ENCODE measurements at regions not wholly inside any gene's neighbourhood (a gene's known extent, or its start where the extent isn't known, plus 50 kb on each side); places are given as distances from the start of the nearest gene placed in this dataset.

DNA sequence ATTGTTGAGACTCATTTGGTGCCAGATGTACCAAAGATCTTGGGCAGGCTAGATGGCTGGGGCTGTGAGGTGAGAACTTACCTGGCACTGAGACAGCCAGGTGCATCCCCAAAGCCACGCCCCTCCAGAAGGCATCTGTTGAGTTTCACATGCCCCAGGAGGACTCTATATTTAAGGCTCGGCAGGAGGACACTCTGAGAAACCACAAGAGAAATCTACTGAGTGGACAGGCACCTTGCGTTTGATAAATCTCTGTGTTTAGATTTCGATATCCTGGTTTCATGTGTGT lies 197.9 kb upstream of the ZNF536 start:
- DNase-seq: no peak
- in situ Hi-C loops (cut with HindIII; ENCODE audit: low pct_ligation_motif_present, low pct_unique_long_range_greater_than_20kb, low sequenced_read_pairs): no loop called here

GRCh38 chr19:30174791-30175190 lies 197.4 kb upstream of the ZNF536 start:
- DNase-seq: no peak
- in situ Hi-C loops (cut with HindIII; ENCODE audit: low pct_ligation_motif_present, low pct_unique_long_range_greater_than_20kb, low sequenced_read_pairs): no loop called here

GRCh38 chr19:30175987-30176386 lies 196.2 kb upstream of the ZNF536 start:
- in situ Hi-C loops (cut with HindIII; ENCODE audit: low pct_ligation_motif_present, low pct_unique_long_range_greater_than_20kb, low sequenced_read_pairs): no loop called here
- DNase-seq: no peak

DNA sequence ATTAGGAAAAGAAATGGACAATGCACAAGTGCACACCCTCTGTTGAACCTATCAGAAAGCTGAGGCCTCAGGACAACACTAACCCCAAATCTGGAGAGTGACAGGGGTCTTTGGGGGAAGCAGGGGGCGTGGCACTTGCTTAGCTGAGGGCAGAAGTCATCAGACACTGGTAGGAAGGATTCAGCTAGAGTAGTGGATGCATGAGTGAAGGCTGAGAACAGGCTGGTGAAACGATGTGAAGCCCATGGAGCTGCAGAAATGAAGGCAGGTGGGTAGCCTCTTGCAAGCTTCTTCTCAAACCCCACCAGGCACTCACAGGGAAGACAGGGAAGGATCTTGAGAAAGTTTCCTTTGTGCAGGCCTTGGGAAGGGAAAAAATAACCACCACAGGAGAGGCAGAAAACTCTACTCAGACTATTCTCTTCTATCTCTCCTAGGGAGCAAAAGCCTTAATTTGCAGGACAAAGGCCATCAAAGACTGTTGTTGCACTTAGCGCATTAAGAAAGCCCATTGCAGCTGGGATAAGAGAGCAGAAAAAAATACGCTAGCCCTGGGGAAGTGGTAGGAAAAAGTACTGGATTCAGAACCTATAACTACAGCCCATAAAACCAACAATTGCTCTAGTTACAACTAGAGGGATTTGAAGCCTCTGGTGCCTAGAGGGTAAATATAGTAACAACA lies 193.3 kb upstream of the ZNF536 start:
- no peak for DNase-seq
- in situ Hi-C loops (cut with HindIII; ENCODE audit: low pct_ligation_motif_present, low pct_unique_long_range_greater_than_20kb, low sequenced_read_pairs): no loop called here

DNA sequence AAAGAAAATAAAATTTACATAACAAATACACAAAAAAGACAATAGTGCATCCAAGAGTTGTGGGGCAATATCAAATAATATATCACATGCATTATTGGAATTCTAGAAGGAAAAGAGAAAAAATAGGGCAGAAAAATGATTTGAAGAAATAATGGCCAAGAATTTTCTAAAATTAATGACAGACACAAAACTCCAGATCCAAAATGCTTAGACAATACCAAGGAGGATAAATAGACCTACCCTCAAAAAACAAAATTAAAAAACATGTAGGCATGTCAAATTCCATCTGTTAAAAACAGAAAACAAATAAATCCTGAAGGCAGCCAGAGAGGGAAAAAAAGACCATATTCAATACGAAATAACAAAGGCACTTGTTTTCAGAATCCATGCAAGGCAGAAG lies 191.5 kb upstream of the ZNF536 start:
- in situ Hi-C loops (cut with HindIII; ENCODE audit: low pct_ligation_motif_present, low pct_unique_long_range_greater_than_20kb, low sequenced_read_pairs): no loop called here
- DNase-seq: no peak

DNA sequence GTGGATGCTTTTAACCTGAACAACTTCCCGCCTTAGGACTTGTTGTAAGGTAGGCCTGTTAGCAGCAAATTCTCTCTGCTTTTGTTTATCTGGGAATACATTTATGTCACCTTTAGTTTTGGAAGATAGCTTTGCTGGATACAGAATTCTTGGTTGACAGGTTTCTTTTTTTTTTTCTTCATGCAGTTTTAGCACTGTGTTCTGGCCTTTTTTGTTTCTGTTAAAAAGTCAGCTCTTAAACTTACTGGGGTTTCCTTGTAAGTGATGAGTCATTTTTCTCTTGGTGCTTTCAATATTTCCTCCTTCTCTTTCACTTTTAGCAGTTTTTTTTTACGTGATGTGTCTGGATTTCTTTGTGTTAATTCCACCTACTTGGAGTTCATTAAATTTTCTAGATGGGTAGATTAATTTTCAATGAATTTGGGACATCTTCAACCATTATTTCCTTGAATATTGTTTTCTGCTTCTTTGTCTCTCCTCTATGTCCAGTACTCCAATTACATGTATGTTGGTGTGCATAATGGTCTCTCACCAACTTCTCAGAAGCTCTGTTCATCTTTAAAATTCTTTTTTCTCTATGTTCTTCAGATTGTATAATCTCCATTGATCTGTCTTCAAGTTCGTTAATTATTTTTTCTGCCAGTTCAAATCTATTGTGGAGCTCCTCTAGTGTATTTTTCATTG lies 188.2 kb upstream of the ZNF536 start:
- DNase-seq: no peak
- in situ Hi-C loops (cut with HindIII; ENCODE audit: low pct_ligation_motif_present, low pct_unique_long_range_greater_than_20kb, low sequenced_read_pairs): no loop called here

DNA sequence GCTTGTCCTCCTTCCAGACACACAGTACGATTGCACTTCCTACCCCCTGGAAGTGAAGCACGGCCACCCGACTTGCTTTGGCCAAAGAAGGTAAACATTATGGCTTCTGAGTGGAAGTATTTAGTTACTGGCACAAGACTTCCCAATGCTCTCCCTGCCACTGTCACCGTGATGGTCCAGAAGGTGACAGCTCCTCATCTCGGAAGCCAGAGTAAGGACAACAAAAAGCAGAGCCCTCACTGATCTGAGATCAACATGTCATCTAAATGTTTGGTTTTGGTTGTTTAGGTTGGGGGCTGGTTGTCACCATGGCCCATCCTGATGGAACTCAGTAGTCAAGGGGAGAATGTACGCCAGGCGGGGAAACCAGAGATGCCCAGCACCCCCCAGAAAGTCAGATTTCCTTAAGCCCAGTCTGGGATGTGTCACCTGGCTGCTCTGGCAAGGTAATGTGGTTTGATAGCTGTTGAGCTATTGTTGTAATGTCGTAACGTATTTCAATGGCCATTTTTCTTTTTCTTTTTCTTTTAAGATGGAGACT lies 170.1 kb upstream of the ZNF536 start:
- in situ Hi-C loops (cut with HindIII; ENCODE audit: low pct_ligation_motif_present, low pct_unique_long_range_greater_than_20kb, low sequenced_read_pairs): no loop called here

GRCh38 chr19:30204721-30205120 lies 167.5 kb upstream of the ZNF536 start:
- no peak for DNase-seq
- in situ Hi-C loops (cut with HindIII; ENCODE audit: low pct_ligation_motif_present, low pct_unique_long_range_greater_than_20kb, low sequenced_read_pairs): no loop called here

More for the DNA sequence above, 170.1 kb upstream of the ZNF536 start:
- DNase-seq: no peak

DNA sequence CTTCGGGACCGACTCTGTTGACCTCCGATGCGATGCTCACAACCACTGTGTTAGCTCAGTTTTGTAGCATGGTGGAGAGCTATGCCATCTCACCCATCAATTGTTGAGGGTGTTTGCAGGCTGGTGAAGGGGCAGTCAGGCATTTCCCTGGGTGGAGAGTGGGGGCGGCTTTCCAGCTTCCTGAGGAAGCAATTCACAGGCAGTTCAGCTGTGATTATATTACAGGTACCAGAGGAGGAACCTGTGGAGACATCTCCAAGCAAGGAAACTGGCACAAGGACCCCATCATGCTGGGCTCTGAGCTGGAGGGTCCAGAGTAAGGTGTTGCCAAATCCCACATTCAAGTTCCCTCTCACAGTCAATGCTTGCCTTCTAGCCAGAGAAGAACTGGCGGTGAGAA lies 166.0 kb upstream of the ZNF536 start:
- DNase-seq: no peak
- in situ Hi-C loops (cut with HindIII; ENCODE audit: low pct_ligation_motif_present, low pct_unique_long_range_greater_than_20kb, low sequenced_read_pairs): no loop called here

DNA sequence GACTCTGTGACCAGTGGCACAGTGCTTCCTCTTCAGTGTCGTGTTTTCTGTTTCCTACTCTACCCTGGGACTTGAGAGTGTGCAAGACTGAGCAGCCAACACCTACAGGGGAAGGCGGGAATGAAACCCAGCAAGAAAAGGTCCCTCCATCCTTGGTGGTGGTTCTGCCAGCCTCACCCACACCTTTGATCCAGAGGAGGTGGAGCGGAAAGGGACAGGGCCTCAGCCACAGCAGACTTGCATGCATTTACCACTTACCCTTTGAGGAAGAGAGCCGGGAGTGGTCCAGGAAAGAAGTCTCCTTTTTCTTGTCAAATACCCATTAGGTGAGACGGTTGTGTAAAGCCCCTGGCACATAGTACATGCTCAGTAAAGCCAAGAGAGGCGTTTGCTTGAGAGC lies 164.8 kb upstream of the ZNF536 start:
- no peak for DNase-seq
- in situ Hi-C loops (cut with HindIII; ENCODE audit: low pct_ligation_motif_present, low pct_unique_long_range_greater_than_20kb, low sequenced_read_pairs): no loop called here

GRCh38 chr19:30208436-30209060 lies 163.6 kb upstream of the ZNF536 start:
- in situ Hi-C loops (cut with HindIII; ENCODE audit: low pct_ligation_motif_present, low pct_unique_long_range_greater_than_20kb, low sequenced_read_pairs): no loop called here
- DNase-seq: no peak

DNA sequence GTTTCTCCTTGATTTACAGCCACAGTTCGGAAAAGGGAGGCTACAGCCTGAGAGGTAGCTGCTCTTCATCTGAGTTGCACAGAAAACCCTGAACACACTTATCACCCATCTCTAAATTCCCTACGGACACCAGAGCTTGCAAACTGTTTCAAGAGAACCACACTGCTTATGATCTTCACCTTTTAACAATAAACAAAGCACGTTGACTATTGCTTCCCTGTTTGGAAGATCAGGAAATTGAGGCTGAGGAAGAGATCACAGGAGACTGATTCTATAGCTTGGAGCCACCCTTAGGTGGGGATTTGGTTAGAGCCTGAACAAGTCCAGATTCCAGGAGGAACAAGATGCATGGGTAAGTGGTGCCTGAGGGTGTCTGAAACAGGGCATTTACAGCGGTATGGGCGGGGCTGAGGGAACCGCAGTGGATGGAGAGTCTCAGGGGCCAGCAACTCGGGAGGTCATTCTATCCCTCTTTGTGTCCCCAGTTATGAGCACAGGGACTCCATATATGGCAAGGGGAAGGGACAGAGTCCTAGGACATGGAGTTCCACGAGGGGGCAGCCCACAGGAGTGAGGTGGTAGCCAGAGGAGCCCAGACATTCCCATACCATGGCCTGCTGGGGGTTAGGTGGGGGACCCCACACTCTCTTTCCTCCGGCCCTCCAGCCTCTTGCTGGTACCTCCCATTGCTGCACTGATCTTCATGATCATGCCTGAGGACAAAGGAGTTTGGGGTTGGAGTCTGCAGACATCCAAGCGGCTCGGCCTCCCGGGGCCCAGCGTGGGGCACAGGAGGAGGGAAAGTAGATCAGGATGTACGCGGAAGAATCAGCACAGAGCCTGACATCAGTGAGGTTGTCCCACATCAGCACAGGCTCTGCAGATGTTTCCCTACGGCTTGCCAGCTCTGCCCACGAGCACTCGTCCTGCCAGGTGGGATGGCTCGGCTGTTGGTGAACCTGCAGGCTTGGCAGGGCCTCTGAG lies 162.3 kb upstream of the ZNF536 start:
- in situ Hi-C loops (cut with HindIII; ENCODE audit: low pct_ligation_motif_present, low pct_unique_long_range_greater_than_20kb, low sequenced_read_pairs): no loop called here
- DNase-seq: no peak

DNA sequence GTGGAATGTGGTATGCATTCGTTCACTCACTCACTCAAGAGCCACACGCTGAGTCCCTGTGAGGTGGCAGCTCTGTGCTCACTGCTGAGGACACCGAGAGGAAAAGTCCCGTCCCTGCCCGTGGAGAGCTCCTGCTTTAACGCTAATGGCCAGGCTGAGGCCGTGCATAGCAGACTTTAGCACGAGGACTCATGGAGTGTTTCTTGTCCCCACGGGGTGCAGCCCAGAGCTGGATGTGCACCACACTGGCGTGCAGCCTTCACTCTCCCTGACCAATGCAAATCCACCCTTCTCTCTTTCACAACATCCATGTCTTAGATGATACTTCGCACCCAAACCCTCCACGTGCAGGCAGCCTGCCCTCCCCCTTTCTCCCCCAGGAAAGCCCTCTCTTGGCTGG lies 159.6 kb upstream of the ZNF536 start:
- no peak for DNase-seq
- in situ Hi-C loops (cut with HindIII; ENCODE audit: low pct_ligation_motif_present, low pct_unique_long_range_greater_than_20kb, low sequenced_read_pairs): no loop called here

DNA sequence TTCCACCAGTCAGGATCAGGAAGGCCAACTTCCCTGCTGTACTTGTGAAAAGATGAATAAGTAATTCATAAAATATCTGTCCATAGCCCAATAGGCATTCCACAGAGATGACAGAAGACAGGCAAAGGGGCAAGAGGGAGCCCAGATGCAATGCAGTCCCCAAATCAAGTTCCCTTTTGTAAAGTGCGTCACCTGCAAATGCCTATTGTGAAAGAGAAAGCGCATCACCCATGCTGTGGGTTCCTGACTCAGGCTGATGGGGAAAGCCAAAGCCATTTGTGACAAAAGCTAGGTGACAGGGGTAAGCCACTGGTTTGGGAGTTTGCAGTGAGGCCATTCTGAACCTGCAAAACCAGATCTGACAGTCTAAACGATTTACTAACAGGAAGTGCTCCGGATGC lies 157.5 kb upstream of the ZNF536 start:
- DNase-seq: no peak
- in situ Hi-C loops (cut with HindIII; ENCODE audit: low pct_ligation_motif_present, low pct_unique_long_range_greater_than_20kb, low sequenced_read_pairs): no loop called here

GRCh38 chr19:30215248-30215647 lies 156.9 kb upstream of the ZNF536 start:
- no peak for DNase-seq
- in situ Hi-C loops (cut with HindIII; ENCODE audit: low pct_ligation_motif_present, low pct_unique_long_range_greater_than_20kb, low sequenced_read_pairs): no loop called here

DNA sequence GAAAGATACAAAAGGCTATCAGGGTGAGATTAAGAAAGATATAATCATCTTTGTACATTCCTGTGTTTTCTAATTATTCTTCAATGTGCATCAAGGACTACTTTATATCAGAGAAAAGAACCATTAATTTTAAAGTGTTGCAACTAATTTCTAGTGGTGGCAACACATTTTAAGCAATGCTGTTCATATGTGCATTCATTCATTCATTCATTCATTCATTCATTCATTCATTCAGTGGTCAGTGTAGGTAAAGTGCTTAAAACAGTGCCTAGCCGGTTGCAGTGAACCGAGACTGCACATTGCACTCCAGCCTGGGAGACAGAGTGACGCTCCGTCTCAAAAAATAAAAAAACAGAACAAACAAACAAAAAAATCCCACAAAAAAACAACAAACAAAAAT lies 155.7 kb upstream of the ZNF536 start:
- in situ Hi-C loops (cut with HindIII; ENCODE audit: low pct_ligation_motif_present, low pct_unique_long_range_greater_than_20kb, low sequenced_read_pairs): no loop called here
- no peak for DNase-seq

GRCh38 chr19:30217461-30217860 lies 154.7 kb upstream of the ZNF536 start:
- no peak for DNase-seq
- in situ Hi-C loops (cut with HindIII; ENCODE audit: low pct_ligation_motif_present, low pct_unique_long_range_greater_than_20kb, low sequenced_read_pairs): no loop called here

- in situ Hi-C loops (cut with HindIII; ENCODE audit: low pct_ligation_motif_present, low pct_unique_long_range_greater_than_20kb, low sequenced_read_pairs): no loop called here
- DNase-seq: no peak
Measured at GRCh38 chr19:30219702-30220101, 152.5 kb upstream of the ZNF536 start.

DNA sequence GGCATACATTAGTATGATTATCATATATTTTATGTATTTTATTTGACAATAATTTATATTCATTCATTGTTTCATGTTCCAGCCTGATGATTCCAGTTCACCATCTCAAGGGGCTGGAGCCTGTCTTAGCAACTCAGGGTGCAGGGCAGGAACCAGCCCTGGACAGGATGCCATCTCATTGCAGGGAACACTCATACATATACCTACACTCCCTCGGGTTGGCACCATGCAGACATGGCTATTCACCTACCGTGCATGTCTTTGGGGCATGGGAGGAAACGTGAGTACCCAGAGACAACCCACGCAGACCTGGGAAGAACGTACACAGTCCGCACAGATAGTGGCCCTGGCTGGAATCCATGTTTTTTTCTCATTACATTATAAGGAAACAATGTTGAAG lies 151.0 kb upstream of the ZNF536 start:
- no peak for DNase-seq
- in situ Hi-C loops (cut with HindIII; ENCODE audit: low pct_ligation_motif_present, low pct_unique_long_range_greater_than_20kb, low sequenced_read_pairs): no loop called here
